Left lobe of liver (tissue), 2 donors: ENCODE measurements at regions not wholly inside any gene's neighbourhood (a gene's known extent, or its start where the extent isn't known, plus 50 kb on each side); places are given as distances from the start of the nearest gene placed in this dataset.
"Not testable (repeated sequence)": the region's sequence is repeated elsewhere in the genome, so short reads cannot be mapped to it uniquely, and the experiment has no call there.

ENCODE experiments used
- ATAC-seq: fragments of 200-7000 bp; cut with Tn5 transposase; one replicate; pipeline ENCODE4 v1.9.1; 2020; ENCODE audit warnings: mild to moderate bottlenecking, moderate library complexity
- DNase-seq: peaks from one replicate; pipeline ENCODE4 v3.0.0-alpha.2; 2020; ENCODE audit warnings: low spot score
- donor health status: DM: no; HTN: no; CAD: no; lungs with moderate emphysema.
- donor health status: DM: no; HTN: yes; CAD: no.

DNA sequence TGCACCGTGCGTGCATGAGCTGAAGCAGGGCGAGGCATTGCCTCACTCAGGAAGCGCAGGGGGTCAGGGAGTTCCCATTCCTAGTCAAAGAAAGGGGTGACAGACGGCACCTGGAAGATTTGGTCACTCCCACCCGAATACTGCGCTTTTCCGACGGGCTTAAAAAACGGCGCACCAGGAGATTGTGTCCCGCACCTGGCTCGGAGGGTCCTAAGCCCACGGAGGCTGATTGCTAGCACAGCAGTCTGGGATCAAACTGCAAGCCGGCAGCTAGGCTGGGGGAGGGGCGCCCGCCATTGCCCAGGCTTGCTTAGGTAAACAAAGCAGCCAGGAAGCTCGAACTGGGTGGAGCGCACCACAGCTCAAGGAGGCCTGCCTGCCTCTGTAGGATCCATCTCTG is 85.6 kb upstream of the TSLP start:
- not testable (repeated sequence) for ATAC-seq, DNase-seq

DNA sequence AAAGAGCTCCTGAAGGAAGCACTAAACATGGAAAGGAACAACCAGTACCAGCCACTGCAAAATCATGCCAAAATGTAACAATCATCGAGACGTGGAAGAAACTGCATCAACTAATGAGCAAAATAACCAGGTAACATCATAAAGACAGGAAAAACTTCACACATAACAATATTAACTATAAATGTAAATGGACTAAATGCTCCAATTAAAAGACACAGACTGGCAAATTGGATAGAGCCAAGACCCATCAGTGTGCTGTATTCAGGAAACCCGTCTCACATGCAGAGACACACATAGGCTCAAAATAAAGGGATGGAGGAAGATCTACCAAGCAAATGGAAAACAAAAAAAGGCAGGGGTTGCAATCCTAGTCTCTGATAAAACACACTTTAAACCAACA is 83.9 kb upstream of the TSLP start:
- not testable (repeated sequence) for DNase-seq, ATAC-seq

DNA sequence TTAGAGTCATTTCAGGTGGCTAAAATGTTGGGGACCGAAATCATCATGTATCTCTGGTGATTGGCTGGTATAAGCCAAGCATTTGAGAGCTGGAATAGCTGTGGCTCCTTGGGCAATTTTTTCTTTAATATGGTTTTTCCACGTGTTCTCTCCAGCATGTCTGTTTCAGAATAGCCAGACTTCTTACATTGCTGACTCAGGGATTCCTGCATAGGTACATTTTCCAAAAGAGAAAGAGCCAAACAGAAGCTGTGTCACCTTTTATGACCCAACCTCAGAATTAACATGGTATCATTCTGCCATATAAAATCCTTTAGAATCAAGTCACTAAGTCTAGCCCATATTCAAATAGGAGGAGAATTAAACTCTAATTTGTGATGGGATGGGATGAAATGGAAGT is 74.8 kb upstream of the TSLP start:
- DNase-seq = no peak
- no peak for ATAC-seq

DNA sequence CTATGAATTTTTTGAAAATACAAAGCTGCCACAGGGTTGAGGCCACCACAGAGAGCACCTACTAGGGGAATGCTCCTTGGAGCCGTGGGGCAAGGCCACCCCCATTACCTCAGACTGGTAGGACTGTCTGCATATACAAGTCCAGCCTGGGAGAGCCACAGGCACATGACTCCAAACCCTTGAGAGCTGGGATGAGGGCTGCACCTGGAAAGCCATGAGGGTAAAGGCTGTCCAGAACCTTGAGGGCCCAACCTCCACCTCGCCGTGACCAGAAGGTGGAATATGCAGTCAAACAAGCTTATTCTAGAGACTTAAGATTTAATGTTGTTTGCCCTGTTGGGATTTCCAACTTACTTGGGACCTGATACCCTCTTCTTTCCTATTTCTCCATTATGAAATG is 69.5 kb upstream of the TSLP start:
- no peak for DNase-seq
- no peak for ATAC-seq

DNA sequence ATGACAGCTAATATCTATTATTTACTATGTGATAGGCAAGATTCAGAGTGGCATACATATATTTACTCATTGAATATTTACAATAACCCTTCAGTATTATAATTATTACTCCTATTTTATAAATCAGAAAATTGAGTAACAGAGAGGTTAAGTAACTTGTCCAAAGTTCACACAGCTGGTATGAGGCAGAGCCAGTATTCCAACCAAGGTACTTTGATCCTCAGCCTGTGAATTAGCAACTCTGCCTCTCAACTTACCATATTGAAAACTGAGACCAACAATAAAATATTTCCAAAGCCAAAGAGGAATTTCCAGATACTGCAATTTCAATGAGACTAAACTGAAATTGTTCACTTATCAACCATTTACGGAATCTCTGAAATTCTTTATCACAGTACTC is 67.9 kb upstream of the TSLP start:
- DNase-seq (no peak), ATAC-seq (peak; percentile 78)

DNA sequence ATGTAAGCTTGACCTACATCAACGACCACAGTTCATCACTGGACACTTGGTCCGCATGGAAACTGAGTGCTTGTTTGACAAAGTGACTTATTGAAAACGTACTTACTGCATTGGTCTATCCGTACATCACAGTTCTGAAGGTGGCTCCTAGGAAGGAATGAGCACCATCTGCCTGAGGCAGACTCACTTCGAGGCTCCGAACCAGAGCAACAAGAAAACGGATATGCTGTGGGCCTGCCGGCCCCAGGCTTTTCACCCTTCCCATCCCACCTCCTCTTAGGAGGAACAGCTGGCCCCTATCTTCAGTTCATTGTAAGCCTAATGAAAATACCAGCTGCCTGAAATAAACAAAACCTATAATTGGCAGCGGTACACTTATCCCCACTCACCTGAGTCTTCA is 67.2 kb upstream of the TSLP start:
- DNase-seq (no peak), ATAC-seq (no peak)

DNA sequence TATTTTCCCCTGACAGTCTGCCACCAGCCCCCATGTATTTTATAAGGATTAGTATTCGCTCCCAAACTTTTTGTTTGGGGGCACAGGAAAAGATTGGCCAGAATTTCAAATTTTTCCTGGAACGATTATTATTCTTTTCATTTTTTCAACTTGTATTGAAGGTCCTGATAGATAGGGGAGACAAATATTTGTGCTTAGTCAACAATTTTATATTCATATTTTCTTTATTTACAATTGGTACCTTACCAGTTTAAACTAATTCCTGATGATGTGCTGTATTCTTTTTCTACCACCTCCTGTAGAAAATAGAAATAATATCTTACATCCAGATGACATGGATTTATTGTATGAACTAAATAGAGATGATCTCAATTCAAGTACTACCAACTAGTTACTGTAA is 60.7 kb upstream of the TSLP start:
- no peak for DNase-seq
- ATAC-seq = no peak

DNA sequence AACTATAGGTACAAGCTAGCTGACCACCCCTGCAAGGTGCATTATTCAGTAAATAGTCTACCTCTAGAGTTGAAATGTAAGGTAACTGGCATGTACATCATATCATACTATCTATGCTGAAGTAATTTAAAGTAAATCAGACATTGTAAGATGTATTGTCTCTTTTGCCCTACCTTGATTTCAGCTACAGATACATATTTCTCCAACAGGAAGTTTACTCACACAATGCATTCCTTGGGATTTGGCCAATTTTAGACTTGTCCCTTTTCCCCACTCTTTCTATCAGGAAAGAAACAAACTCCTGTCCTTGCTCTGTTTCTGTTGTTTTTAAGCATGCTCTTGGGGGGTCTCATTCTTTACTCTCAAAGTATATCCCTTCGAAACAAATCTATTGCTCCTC is 58.5 kb upstream of the TSLP start:
- DNase-seq (no peak), ATAC-seq (no peak)

DNA sequence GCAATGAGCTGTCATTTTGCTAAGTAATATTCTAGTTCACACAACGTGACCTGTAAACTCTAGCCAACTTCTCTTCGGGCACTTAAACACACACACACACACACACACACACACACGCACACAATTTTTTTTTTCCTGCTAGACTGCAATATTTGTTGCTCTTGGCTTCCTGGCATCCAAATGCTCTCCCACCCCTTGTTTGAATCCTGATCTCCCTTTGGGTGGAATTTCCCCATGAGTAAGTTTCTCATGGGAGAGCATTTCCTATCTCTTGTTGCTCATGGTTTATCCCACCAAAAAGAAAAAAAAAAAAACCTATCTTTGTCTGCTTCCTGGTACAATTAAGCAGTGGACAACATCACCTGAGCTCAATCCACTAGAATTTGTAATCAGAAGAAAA is 54.7 kb upstream of the TSLP start:
- DNase-seq (no peak), ATAC-seq (no peak)

DNA sequence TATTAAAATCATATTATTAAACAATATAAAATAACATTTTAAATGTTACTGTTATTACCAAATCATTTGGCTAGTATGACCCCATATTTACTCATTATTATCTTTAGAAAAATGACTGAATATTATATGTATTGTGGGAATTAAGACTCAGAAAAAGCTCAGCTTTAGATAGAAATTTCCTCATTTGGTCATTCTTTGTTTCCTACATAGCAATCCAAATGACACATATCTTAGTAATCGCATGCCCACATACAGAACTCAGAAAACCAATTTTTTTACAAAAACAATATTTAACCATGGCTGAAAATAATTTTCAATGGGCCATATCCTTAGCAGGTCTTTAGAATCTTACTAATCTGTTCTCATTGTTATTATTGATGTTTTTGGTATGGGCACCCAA is 53.8 kb upstream of the TSLP start:
- DNase-seq = no peak
- no peak for ATAC-seq
